ENCODE measurements at regions not wholly inside any gene's neighbourhood (a gene's known extent, or its start where the extent isn't known, plus 50 kb on each side); places are given as distances from the start of the nearest gene placed in this dataset.

DNA sequence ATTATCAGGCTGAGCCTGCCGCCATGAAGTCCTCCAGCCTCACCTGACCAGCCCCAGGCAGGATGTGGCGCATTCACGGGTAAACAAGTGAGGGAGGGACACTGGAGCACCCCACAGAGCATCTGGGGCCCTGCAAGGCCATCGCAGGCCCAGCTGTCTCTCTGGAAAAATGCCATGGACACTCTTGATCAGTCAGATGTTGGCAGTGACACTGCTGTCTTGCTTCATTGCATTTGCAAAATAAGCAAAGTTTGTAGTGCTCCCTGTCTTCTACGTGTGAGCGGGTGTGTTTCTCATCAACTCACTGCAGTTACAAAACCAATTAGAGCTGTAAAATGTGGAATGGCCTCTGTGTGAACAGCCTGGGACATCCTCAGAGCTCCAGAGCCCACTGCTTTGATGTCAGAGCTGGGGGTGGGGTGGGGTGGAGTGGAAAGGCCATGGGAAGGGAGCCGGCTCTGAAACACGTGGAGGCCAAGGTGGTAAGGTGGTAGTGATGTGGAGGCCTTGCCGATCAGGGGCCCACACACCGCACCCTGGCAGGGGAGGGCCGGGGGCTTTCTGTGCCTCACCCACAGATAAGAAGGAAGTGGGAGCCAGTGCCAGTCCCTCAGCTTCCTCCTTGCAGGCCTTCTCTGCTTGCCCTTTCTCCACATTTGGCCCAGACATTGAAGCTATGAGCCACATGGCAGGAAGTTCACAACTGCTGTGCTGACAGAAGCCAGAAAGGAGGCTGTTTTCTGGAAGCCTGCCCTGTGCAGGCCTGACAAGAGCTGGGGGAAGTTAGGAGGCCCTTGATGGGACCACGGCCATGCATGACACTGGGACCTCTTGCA lies 254.9 kb downstream of the RHOU start (continued):
- TF ChIP-seq, protein P1, sequence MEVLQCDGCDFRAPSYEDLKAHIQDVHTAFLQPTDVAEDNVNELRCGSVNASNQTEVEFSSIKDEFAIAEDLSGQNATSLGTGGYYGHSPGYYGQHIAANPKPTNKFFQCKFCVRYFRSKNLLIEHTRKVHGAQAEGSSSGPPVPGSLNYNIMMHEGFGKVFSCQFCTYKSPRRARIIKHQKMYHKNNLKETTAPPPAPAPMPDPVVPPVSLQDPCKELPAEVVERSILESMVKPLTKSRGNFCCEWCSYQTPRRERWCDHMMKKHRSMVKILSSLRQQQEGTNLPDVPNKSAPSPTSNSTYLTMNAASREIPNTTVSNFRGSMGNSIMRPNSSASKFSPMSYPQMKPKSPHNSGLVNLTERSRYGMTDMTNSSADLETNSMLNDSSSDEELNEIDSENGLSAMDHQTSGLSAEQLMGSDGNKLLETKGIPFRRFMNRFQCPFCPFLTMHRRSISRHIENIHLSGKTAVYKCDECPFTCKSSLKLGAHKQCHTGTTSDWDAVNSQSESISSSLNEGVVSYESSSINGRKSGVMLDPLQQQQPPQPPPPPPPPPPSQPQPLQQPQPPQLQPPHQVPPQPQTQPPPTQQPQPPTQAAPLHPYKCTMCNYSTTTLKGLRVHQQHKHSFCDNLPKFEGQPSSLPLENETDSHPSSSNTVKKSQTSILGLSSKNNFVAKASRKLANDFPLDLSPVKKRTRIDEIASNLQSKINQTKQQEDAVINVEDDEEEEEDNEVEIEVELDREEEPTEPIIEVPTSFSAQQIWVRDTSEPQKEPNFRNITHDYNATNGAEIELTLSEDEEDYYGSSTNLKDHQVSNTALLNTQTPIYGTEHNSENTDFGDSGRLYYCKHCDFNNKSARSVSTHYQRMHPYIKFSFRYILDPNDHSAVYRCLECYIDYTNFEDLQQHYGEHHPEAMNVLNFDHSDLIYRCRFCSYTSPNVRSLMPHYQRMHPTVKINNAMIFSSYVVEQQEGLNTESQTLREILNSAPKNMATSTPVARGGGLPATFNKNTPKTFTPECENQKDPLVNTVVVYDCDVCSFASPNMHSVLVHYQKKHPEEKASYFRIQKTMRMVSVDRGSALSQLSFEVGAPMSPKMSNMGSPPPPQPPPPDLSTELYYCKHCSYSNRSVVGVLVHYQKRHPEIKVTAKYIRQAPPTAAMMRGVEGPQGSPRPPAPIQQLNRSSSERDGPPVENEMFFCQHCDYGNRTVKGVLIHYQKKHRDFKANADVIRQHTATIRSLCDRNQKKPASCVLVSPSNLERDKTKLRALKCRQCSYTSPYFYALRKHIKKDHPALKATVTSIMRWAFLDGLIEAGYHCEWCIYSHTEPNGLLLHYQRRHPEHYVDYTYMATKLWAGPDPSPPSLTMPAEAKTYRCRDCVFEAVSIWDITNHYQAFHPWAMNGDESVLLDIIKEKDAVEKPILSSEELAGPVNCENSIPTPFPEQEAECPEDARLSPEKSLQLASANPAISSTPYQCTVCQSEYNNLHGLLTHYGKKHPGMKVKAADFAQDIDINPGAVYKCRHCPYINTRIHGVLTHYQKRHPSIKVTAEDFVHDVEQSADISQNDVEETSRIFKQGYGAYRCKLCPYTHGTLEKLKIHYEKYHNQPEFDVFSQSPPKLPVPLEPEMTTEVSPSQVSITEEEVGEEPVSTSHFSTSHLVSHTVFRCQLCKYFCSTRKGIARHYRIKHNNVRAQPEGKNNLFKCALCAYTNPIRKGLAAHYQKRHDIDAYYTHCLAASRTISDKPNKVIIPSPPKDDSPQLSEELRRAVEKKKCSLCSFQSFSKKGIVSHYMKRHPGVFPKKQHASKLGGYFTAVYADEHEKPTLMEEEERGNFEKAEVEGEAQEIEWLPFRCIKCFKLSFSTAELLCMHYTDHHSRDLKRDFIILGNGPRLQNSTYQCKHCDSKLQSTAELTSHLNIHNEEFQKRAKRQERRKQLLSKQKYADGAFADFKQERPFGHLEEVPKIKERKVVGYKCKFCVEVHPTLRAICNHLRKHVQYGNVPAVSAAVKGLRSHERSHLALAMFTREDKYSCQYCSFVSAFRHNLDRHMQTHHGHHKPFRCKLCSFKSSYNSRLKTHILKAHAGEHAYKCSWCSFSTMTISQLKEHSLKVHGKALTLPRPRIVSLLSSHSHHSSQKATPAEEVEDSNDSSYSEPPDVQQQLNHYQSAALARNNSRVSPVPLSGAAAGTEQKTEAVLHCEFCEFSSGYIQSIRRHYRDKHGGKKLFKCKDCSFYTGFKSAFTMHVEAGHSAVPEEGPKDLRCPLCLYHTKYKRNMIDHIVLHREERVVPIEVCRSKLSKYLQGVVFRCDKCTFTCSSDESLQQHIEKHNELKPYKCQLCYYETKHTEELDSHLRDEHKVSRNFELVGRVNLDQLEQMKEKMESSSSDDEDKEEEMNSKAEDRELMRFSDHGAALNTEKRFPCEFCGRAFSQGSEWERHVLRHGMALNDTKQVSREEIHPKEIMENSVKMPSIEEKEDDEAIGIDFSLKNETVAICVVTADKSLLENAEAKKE (CRISPR knock-in tag; IDR thresholded peaks at IDR 0.05) = no peak
- TF ChIP-seq EZH2 (IDR thresholded peaks at IDR 0.05; ENCODE audit: low read depth, unreplicated experiment) = no peak
- TF ChIP-seq CREB1 (CRISPR knock-in tag; IDR thresholded peaks at IDR 0.05; ENCODE audit: low read depth) = no peak

DNA sequence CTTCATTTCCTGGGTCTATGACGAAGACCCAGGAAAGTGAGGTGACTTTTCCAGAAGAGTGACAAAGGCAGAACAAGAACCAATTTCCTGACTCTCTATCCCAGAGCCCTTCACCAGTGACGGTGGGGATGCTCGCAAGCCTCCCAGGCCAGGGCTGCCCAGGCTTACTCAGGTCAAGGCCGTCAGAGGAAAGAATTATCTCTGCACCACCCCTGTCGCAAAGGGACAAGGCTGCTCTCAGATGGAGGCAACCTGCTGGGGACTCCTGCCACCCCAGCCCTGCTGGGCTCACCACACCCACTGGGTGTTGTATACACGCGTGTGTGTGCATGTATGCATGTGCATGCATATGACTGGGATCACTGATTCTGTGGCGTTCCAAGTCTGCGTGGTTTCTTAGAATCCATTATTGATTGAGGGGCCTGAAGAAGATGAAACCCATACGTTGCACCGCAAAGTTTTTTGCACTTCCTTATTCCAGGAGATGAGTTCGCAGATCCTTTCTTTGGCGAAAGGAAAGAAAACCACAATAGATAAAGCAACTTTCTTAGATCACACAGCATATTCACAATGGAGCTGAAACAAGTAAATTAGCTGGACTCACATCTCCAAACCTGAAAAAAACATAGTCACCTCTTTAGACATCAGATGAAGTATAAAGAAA lies 255.8 kb downstream of the RHOU start:
- ATAC-seq = no peak
- TF ChIP-seq EZH2phosphoT487 (IDR thresholded peaks at IDR 0.05; ENCODE audit: unreplicated experiment) (no peak), NANOG (IDR thresholded peaks at IDR 0.05; ENCODE audit: borderline replicate concordance) (no peak), ZNF114 (CRISPR knock-in tag; IDR thresholded peaks at IDR 0.05) (no peak), JUNB (IDR thresholded peaks at IDR 0.05; ENCODE audit: unreplicated experiment) (no peak), EZH2 (IDR thresholded peaks at IDR 0.05; ENCODE audit: low read depth, unreplicated experiment) (no peak)
- TF ChIP-seq, protein P1 (CRISPR knock-in tag; IDR thresholded peaks at IDR 0.05) = no peak

More for the DNA sequence above, 255.8 kb downstream of the RHOU start:
- no peaks in the 10 kb centered on the region for H3K36me3 Mint-ChIP-seq (ENCODE audit: low read depth)
- Histone ChIP-seq H3K4me3 (no peak overlapping the region), H3K79me2 (replicated peaks; ENCODE audit: insufficient read depth) (no peaks in the 10 kb centered on the region), H4K20me1 (replicated peaks; ENCODE audit: insufficient read depth) (no peaks in the 10 kb centered on the region), H3K4me2 (no peak overlapping the region), H3K27ac (ENCODE audit: low read depth) (no peak overlapping the region), H3K36me3 (ENCODE audit: insufficient read depth) (no peaks in the 10 kb centered on the region; the same call in 1 of the 2 replicates), H3K27me3 (ENCODE audit: insufficient read depth) (no peaks in the 10 kb centered on the region), H2AFZ (no peak overlapping the region), H3K9me2 (ENCODE audit: insufficient read depth) (peaks cover 13% of the 10 kb centered on the region; the same call in 1 of the 2 replicates), H3F3A (replicated peaks; ENCODE audit: low read depth) (no peaks in the 10 kb centered on the region), H3K4me1 (ENCODE audit: insufficient read depth) (peaks cover 16% of the 10 kb centered on the region)
- DNase-seq (ENCODE audit: low spot score) = no peak
- no peaks in the 10 kb centered on the region for H3K9me3 Mint-ChIP-seq
- no peak overlapping the region for H3K4me3 Mint-ChIP-seq
- H3K4me1 Mint-ChIP-seq = peaks cover 30% of the 10 kb centered on the region
- H3K27ac Mint-ChIP-seq = no peak overlapping the region
- H3K27me3 Mint-ChIP-seq (ENCODE audit: insufficient read depth, low read depth, poor library complexity) = no peaks in the 10 kb centered on the region

All from GM23338 (cell line).